HG02642 (cell line): ENCODE measurements at regions not wholly inside any gene's neighbourhood (a gene's known extent, or its start where the extent isn't known, plus 50 kb on each side); places are given as distances from the start of the nearest gene placed in this dataset.
"Not testable (repeated sequence)": the region's sequence is repeated elsewhere in the genome, so short reads cannot be mapped to it uniquely, and the experiment has no call there.

Experiments used
- ATAC-seq: cut with Tn5 transposase; IDR thresholded peaks from one replicate; pipeline ENCODE4 v1.9.1; 2021; ENCODE audit warnings: mild to moderate bottlenecking; ENCODE audit not compliant: unreplicated experiment, poor library complexity

DNA sequence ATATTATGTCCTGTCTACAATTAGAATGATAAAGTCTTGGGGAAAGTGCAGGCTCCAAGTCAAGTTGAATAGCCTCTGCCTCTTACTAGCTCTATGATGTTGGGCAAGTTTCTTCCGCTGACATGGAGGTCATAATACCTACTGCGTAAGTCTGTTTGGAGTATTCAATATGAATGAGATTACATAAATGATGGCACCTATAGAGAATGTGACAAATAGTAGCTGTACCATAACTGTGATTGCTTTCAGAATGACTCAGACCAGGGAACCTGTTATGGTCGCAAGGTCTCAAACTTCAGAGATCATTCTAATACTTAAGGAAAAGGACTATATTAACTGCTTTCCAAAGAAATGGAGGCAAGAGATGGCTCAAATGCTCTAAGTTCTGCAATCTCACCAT lies 94.0 kb upstream of the ABCA1 start:
- ATAC-seq = no peak

DNA sequence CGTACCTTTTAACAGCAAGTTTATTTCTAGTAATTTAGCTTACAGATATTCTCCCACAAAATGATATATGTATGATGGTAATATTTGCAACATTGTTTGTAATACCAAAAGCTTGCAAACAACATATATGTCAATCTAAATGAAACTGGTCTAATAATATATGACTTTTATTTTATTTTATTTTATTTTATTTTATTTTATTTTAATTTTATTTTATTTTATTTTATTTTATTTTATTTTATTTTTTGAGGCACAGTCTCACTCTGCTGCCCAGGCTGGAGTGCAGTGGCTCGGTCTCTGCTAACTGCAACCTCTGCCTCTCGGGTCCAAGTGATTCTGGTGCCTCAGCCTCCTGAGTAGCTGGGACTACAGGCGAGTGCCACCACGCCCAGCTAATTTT lies 94.6 kb upstream of the ABCA1 start:
- not testable (repeated sequence) for ATAC-seq

DNA sequence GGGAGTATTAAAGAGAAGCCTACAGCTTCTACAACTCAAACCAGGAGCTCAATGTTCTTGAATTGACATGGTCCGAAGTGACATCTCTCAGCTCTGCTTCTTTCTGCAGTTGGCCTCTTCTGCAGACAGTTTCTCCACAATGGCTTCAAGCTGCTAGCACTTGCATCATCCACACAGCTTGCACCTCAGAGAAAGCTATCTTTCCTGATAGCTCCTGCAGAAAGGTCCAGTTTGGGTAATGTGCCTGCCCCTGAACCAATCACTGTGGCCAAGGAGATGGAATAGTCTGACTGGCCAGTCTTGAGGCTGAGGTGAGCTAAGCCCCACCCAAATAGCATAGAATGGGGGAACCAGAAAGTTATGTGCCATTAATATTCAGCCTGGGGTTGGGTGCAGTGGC lies 95.8 kb upstream of the ABCA1 start:
- ATAC-seq = no peak

DNA sequence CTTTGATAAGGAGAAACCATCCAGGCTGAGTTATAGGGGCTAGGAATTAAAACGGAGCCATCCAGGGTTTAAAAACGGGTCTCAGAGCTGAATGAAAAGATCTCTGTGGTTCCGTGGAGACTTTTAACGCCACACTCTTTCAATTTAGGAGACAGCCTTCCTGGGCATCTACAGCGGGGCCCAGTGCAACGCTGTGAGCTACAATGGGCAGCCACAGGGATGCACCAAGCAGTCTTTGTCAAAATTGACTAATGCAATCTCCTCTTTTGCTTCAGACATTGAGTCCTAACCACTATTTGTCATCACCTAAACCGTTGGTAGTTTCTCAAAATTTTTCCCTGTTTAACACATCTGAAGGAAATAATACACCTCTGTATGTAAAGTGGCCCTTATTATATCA lies 96.6 kb upstream of the ABCA1 start:
- no peak for ATAC-seq

DNA sequence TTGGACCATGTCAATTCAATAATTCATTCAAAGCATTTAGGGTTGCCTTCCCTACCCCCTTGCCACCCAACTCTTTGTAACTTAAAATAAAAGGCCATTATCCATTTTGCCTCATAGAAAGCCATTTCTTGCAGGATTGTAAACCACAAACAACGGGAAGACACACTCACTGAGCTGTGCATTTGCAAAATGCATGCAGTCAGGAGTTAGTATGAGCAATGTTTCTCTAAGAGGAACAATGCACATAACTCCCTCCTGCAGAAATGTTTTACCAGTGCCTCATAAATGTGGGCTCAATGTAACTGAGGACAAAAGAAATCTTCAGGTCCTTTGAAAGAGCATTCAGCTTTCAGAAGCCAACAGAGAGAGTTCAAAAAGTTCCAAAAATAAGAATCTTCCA lies 98.5 kb upstream of the ABCA1 start:
- ATAC-seq = no peak

DNA sequence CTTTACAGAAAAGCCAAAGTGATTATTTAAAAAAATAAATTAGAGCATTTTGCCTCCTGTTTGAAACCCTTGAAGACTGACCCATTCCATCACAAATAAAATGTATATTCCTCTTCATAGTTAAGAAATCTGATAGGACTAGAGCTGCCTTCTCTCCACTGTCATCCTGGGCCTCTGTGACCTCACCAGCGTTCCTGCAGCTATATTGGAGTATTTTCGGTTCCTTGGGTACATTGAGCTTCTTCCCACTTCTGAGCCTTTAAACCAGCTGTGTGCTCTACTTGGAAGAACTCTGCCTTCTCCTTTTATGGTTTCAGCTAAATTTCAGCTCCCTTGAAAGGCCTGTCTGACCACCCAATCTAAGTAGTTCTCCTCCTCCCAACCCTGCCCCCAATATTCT lies 99.1 kb upstream of the ABCA1 start:
- no peak for ATAC-seq

DNA sequence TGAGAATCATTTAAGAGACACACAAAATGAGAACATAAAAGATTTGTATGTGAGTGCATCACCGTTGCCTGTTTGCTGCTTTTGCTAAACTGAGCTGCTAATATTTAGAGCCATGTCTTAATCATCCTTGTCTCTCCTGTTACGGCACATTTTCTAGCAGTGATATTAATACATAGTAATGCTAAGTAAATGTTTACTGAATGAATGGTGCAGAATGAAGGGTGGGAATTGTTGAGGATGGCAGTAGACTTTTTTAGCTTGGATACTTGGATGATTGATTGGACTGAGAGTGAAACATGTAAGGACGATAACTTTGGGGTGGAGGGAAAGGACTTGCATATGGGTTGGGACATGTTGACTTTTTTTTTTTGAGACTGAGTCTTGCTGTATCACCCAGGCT lies 102.3 kb upstream of the ABCA1 start:
- ATAC-seq = no peak

DNA sequence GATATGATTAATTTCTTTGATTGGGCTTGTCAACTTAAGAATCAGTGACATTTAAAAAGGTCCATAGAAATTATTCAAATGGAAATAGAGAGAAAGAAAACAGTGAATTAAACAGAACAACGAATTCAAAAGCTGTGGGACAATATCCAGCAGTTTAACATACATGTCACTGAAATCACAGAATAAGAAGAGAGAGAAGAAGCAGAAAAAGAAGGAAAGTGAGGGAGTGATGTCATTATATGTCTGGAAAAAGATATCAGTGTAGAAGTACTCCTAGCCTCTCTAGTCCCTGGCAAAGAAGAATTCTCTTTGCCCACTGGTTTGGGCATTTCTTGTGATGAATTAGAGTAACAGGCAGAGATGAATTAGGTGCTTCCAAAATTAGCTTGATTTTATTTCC lies 109.2 kb upstream of the ABCA1 start:
- no peak for ATAC-seq

DNA sequence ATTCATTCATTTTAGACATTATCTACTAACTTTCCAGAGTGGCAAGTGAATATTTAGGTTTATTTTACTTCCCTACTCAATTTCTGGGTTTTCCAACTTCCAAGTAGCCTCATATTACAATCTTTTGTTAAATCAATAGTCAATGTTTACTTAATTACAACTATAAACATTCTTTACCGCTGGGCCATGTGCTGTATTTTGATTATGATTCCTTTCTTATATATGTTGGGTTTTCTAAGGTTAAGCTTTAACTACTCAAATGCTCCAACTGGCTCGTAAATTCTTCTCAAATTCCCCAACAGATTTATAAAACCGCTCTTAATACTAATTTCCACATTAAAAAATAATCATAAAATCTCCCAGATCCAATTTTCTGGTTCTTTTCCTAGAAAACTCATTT lies 110.1 kb upstream of the ABCA1 start:
- no peak for ATAC-seq

DNA sequence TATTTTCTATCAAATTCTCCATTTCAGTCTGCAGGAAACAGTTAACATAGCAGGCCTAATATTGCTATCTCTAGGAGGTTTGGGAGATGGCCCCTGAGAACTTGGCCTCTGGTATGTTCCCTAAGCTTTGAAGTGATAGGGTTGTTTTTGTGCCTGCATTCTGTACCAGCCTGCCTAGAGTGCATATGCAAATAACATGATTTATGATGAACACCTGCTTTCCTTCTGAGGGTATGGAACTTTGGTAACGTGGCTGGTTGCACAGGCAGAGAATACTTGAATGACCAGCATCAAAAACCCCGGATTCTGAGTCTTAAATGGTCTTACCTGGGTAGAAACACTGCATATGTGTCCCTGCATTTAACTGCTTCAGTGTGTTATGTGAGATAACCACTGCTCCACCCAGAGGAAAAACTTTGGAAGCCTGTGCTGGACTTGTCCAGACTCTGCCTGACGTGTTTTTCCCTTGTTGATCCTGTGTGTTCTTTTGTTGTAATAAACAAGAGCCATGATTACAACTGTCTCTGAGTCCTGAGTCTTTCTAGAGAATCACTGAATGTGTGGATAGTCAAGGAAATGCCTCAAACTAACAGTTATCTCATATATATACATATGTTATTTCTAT lies 111.3 kb upstream of the ABCA1 start:
- ATAC-seq = no peak

DNA sequence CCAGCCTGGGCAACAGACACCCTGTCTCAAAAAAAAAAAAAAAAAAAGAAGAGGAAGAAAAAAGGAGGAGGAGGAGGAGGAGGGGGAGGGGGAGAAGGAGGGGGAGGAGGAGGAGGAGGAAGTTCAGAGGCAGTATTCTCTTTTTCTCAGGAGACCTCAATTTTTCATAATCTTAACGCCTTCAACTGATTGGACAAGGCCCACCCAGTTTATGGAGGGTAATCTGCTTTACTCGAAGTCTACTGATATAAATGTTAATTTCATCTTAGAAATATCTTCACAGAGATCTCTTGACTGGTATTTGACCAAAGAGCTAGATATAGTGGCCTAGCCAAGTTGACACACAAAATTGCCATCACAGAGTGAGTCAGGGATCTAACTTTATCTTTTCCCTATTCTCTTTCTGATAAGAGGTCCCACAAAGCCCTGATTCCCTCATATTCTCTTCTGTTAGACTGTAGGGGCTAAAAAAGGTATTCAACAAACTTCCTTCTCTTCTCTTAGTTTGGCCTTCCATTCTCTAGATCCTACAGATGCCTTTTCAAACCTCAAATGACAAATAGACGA lies 115.5 kb upstream of the ABCA1 start:
- no peak for ATAC-seq

DNA sequence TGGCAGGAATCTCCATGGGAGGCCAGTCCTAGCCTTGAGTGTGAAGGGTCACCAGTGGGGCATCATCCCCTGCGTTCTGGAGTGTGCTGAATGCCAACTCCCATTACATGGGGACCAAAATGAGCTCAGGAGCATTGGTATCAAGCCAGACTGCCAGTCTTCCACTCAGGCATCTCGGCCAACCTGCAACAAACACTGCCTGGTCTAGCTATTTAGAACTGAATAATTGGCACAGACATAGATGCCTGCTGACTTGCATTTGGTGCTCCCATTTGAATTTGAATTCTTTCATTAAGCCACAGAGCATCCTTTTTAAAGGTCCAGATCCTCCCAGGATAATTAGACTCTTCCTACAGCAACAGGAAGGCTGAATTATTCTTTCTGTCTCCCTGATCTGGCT lies 116.6 kb upstream of the ABCA1 start:
- no peak for ATAC-seq

DNA sequence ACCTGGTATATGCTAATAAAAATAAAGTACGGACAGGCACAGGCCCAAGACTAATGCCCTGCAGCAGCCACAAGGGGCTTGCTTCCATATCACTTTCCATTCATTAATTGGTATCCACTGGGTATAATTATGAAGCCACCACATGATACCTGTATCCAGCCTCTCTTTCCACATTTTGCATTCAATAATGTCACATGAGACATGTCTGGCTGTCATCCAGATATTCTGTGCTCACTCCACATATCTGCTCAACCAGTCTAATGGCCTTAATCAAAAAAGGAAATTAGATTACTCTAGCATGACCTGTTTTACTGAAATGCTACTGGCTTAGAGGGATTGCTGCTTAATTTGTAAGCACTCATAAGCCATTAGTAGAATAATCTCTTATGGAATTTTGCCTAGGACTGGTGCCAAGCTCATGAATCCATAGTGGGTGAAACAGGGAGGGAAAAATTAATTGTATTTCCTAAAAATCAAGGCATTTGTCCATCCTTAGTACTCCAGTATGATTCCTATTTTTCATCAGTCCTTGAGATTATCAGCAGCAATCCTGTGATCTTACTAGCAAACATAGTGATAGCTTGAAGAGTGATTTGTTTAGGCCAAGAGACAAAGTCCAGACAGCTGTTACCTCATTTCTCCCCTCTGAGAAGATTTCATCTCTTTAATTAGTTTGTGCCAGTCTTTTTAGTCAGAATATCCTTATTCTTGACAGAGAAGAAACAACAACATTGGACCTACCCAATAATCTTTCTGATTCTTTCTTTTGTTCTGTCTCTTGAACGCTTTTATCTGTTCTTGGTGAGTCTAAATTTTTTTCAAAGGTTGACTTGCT lies 119.2 kb upstream of the ABCA1 start:
- ATAC-seq = no peak

DNA sequence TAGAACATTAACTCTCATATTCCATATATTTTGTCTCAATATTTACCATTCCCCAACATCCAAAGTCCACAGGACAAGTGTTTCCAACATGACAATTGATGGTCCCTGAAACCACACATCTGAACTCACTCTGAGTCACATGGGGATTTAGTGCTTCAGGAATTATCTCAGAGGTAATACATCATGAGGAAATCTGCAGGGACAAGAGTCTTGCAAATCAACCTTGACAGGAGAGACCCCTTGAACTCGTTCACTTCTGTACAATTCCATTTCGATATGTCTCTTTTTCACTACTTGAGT lies 119.7 kb upstream of the ABCA1 start:
- no peak for ATAC-seq

DNA sequence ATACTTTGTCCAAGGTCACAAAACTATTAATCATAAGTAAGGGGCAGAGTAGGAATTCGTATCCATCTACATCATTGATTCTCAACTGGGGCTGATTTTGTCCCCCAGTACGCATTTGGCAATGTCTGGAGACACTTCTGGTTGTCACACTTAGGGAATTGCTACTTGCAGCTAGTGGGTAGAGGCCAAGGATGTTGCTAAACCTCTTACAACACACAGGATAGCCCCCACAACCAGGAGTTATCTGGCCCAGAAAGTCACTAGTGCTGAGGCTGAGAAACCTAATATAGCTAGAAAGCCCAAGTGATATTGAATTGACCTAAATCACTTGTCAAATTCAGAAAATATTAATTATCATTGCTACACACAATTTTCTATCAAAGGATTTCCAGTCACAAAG lies 120.4 kb upstream of the ABCA1 start:
- no peak for ATAC-seq

DNA sequence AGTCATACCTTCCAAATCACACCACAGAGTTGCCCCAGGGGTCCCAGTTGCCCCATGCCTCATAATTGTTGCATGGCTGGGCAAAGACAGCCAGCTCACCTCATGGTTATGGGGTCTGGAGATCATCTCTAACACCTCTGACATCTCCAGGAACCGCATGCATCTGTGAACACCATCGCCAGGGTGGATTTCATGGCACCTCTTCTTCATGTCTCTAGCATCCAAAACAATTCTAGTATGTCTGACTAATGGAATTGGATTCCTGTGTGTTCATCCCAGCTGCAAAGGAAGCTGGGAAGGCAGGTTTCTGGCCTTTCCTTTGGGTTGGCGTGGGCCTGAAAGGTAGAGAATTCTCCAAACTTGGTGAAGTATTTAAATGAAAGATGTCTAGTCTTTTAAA lies 122.3 kb upstream of the ABCA1 start:
- no peak for ATAC-seq

DNA sequence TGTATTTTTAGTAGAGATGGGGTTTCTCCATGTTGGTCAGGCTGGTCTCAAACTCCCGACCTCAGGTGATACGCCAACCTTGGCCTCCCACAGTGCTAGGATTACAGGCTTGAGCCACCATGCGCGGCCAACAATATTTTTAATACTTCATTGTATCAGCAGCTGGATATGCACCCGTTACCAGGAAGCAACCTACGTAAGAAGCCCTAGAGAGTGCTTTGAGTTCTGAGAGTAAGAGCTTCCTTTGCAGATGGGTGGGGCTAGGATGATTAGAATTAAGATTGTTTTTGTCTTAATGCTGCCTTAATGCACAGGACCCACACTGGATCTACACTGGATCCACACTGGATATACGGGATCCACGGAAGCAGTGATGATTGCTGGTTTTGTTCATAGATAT lies 123.9 kb upstream of the ABCA1 start:
- ATAC-seq = no peak

DNA sequence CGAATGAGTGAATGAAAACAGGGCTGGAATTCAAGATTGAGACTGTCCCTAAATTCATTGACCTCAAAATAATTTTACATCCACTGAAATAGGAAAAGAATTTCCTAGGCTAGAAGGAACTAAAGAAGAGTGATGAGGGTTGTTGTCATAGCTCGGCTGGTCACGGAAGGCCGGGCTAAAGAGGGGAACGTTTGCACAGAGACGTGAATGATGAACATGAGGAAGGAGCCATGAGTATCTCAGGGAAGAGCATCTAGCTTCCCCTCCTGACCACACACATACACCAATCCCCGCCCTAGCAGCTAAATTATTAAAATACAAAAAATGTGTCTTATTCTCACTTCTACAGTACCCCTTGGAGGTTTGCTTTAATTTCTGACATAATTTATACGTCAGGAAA lies 124.4 kb upstream of the ABCA1 start:
- no peak for ATAC-seq

DNA sequence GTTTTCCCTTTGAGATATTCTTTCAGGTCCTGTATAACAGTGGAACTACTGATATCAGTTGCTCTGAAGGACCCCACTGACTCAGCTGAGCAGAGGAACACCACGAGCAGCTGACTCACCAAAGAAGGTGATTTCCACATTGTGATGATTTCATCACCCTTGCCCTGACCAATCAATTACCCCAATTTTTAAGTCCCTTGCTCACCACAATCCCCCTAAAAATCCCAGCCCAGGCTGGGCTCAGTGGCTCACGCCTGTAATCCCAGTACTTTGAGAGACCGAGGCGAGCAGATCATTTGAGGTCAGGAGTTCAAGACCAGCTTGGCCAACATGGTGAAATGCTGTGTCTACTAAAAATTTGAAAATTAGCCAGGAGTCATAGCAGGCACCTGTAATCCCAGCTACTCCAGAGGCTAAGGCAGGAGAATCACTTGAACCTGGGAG lies 125.3 kb upstream of the ABCA1 start:
- ATAC-seq = peak; percentile 84

DNA sequence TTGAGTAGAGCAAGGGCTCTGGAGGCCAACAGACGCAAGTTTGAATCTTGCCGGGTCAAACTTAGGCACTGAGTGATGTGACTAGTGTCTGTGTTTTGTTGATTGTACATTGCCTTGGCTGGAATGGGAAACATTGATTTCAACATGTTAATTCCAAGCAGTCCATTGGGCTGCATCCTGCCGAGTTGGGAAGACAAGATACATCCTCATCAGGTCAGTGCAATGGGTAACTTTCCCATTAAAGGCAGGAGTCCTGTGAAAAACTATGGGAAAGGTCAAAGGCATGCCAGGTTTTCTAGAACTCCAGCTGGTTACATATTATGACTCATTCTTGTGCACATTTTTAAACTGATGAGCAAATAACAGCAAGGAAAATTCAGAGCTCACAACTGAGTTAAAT lies 126.5 kb upstream of the ABCA1 start:
- ATAC-seq = no peak

DNA sequence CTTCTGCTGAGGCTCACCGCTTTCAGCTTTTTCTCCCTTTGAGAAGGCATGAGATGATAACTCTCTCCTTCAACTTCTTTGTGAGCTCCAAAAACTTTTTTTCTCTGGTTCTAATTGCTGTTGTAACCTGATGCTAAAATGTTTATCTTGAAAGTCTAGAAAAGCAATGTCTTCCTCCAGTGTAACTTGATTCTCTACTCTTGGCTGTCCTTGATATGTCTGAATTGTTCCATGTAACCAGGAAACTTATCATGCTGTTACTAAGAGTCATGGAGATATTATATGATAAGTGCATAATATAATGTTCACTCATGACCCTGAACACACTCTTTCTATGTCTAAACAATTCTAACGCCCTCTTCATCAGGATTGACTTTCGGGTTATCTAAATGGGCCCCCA lies 128.0 kb upstream of the ABCA1 start:
- ATAC-seq = no peak

DNA sequence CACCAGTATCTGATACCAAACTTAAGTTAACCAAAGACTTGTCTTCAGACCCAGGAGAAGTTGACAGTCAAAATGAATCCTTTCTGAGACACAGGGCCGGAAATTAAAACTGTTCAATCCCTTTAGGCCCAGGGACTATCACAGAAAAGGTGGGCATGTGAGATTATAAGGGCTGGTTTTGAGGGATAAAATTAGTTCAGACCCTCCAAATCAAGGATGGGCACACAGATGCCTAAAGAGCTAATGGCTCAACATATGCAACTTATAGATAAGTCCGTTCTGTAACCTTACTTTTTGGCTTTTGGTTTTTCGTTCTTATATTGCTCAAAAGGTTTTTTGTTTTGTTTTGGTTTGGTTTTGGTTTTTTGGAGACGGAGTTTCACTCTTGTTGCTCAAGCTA lies 129.6 kb upstream of the ABCA1 start:
- ATAC-seq = no peak
